Hematopoietic multipotent progenitor cell (in vitro differentiated cells): ENCODE measurements at regions not wholly inside any gene's neighbourhood (a gene's known extent, or its start where the extent isn't known, plus 50 kb on each side); places are given as distances from the start of the nearest gene placed in this dataset. TPM values are rescaled to one million over a fixed set of nuclear protein-coding genes. Genes with fewer than 3 reads are reported as not detected.

Source experiments
- DNase-seq, 3 donors: peaks; one replicate each; pipeline ENCODE4 v3.0.0-alpha.2; 2011 to 2015; ENCODE audit warnings: low read depth in 2 of 3, low spot score in 2 of 3
- small RNA-seq: library from RNA; depleted of rRNA; stranded (forward); fragments of <200 nt; gene quantifications from one replicate; pipeline ENCODE3, GENCODE V24; 2012

DNA sequence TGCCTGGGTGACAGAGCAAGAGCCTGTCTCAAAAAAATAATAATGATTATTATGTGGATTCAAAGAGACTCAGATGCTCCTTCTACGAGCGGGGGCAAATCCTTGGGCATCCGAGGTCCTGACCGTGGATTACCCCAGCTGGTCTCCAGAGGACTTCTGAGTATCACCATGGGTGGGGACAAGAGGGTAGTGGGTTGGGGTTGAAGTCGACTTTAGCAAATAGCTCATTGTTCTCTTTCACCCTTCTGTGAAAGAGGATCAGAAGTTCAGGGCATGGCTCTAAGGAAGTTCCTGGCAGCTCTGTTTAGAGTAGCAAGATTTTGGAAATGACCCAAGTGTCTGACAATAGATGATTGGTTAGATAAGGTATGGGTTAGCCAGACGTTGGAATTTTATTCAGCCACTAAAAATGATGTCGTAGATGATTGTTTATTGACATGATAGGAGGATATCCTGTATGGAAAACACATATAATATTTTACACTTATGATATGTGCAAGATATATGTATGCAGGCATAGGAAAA is 59.0 kb upstream of the SPRED2 start:
- no peak for DNase-seq

DNA sequence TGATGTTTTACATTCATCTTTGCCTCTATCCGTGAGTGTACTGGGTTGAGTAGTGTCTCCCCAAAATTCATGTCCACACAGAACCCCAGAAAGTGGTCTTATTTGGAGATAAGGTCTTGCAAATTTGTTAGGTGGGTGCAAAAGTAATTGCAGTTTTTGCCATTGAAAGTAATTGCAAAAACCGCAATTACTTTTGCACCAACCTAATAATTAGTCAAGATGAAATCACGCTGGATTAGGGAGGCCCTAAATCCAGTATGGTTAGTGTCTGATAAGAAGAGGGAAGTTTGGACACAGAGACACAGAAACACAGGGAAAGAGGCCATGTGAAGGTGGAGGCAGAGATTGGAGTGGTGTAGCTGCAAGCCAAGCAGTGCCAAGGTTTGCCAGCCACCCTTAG is 57.8 kb upstream of the SPRED2 start:
- no peak for DNase-seq

DNA sequence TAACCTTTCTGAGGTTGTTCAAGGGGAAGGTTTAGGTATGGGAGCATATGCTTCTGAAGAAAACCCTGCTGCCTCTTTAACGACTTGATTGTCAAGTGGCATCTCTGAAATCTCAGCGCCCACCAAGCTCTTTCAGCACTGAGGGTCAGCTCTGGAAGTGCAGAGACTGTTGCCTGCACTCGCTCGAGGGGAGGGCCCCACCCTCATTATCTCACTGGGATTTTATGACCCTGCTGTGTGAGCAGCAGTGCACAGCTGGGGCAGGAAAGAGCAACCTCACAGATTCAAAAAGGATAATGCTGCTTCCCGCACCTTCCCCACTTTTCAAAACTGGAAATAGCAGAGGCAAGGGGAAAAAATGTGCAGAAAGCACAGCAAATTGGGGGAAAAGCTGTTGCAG is 56.9 kb upstream of the SPRED2 start:
- DNase-seq: no peak

DNA sequence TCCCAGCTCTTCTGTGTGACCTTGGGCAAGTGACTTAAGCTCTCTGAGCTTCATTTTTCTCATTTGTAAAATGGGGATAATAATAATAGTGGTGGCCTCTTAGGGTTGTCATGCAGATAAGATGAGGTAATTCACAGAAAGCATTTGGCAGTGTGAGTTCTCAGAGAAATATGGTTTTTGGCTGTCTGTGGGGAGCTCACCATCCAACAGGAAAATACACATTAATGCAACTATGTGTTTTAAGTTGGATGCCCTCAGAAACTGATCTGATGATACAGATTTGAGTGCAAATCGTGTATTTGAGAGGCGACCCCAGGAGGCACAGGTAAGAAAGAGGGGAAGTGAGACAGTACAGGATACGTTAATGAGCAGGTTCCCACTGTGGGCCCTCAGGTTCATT is 56.1 kb upstream of the SPRED2 start:
- DNase-seq: no peak

DNA sequence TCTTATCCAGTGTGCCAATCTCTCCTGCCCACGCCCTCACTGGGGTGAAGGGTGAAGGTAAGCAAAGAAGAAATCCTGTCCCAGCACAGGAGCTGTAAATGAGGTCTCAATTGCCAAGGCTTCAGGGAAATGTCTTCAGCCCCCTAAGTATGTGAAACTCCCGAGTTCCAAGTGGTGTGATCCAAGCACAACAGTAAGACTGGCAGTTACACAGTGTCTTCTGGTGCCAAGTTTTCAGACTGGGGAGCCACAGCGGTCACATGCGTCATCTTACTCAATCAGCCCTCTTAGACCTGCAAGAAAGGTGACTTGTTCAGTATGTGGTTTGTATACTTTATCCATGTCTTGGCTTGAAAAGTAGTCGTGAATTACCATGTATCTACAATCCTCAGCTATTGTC is 55.0 kb upstream of the SPRED2 start:
- no peak for DNase-seq

DNA sequence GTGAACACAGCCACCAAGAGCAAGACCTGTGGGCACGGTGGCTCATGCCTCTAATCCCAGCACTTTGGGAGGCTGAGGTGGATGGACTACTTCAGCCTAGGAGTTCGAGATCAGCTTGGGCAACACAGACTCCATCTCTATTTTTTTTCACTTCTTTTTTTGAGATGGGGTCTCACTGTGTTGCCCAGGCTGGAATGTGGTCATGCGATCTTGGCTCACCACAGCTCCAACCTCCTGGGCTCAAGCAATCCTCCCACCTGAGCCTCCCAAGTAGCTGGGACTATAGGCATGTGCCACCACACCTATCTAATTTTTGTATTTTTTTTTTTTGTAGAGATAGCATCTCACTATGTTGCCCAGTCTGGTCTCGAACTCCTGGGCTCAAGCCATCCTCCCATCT is 54.4 kb upstream of the SPRED2 start:
- DNase-seq: no peak

DNA sequence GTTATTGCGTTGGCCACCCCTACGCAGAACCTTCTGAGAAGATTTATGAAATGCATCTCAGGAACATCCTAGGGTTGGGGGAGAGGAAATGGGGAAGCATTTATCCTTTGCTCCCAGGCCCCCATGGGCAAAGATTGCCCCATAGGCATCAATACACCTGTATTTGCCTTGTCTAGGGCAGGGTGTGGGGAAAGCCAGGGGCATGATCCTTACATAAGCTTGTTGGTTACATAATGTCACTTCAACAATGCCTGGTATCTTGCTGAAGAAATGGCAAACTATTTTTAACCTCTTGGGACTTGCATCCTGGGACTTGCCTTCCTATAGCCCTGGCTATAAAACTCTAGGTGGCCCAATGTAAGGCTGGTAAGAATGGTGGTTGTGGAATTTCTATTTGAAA is 53.9 kb upstream of the SPRED2 start:
- DNase-seq: no peak

DNA sequence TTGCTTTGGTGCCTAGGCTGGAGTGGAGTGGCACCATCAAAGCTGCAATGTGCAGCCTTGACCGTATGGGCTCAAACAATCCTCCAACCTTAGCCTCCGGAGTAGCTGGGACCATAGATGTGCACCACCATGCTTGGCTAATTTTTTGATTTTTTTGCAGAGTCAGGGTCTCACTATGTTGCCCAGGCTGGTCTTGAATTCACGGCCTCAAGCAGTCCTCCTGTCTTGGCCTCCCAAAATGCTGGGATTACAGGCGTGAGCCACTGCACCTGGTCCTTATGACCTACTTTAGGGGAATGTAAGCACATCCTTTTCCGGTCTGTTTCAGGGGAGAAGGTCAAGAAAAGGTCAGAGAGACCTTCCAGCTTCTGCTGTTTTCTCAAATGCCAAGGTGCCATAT is 53.4 kb upstream of the SPRED2 start:
- no peak for DNase-seq

DNA sequence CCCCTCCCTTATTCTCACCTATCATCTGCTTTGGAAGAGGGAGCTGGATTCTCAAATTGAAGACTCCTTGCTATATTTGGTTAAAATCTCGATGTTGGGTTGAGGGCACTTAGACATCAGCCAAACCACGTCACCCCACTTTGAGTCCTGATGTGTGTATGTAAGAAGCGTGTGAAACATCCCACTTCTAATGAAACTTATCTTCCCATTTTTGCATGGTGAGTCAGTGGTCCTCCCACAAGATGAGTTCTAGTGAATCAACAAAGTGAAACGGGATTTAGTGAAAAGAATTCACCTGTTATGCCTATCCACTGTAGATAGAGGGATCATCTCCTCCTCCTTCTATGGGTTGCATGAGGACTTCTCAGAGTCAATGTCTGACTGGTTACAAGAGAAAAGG is 51.4 kb upstream of the SPRED2 start:
- no peak for DNase-seq

DNA sequence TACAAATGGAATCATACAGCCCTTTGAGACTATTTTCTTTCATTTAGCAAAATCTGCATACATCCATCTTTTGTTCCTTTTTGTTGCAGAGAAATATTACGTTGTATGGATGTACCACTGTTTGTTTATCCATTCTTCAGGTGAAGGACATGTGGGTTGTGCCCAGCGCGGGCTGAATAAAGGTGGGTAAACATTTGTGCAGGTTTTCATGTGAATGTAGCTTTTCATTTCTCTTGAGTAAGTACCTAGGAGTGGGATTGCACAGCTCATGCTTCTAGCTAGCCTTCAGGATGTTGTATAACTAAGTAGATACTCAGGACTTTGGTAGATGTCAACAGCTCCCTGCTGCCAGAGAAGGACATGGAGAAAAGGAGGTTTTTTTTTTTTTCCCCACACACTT is 50.6 kb upstream of the SPRED2 start:
- DNase-seq: no peak

Small RNAs in the stretch of these regions (small RNA-seq; reads per million reads assigned to genes)
- gene MIR4778 (not detected), gene RN7SL635P (not detected), gene VTRNA2-2P (not detected)
